Stimulated activated CD4-positive, alpha-beta T cell treated with anti-CD3 and anti-CD28 coated beads, Interleukin-1b, Interleukin-23, amount 100 ng/mL, for 48 hours (primary cell): ENCODE measurements at regions not wholly inside any gene's neighbourhood (a gene's known extent, or its start where the extent isn't known, plus 50 kb on each side); places are given as distances from the start of the nearest gene placed in this dataset.

Experiments
- DNase-seq: peaks from one replicate; pipeline ENCODE4 v3.0.0-alpha.2; 2020

- no peak for DNase-seq
Observed at GRCh38 chr18:76679945-76680344, 142.4 kb upstream of the ZNF236 start.

GRCh38 chr18:76679259-76679658, 143.1 kb upstream of the ZNF236 start:
- no peak for DNase-seq

- DNase-seq = no peak
Observed at GRCh38 chr18:76678248-76678647, 144.1 kb upstream of the ZNF236 start.

GRCh38 chr18:76674596-76674995, 147.8 kb upstream of the ZNF236 start:
- no peak for DNase-seq

- DNase-seq = no peak
Observed at GRCh38 chr18:76673281-76674185, 148.8 kb upstream of the ZNF236 start.

- no peak for DNase-seq
Observed at GRCh38 chr18:76672627-76673026, 149.7 kb upstream of the ZNF236 start.

GRCh38 chr18:76670564-76671288, 151.6 kb upstream of the ZNF236 start:
- DNase-seq = no peak

- no peak for DNase-seq
Observed at GRCh38 chr18:76668546-76668945, 153.8 kb upstream of the ZNF236 start.

GRCh38 chr18:76668119-76668518, 154.2 kb upstream of the ZNF236 start:
- DNase-seq = no peak

- no peak for DNase-seq
Observed at GRCh38 chr18:76667603-76668002, 154.8 kb upstream of the ZNF236 start.

- no peak for DNase-seq
Observed at GRCh38 chr18:76662626-76663025, 159.7 kb upstream of the ZNF236 start.

GRCh38 chr18:76660571-76661192, 161.7 kb upstream of the ZNF236 start:
- DNase-seq = no peak

- peak; percentile 17 for DNase-seq
Observed at GRCh38 chr18:76658627-76659026, 163.6 kb upstream of the ZNF516 start.

- DNase-seq = no peak
Observed at GRCh38 chr18:76657911-76658470, 162.9 kb upstream of the ZNF516 start.

GRCh38 chr18:76656925-76657827, 162.1 kb upstream of the ZNF516 start:
- DNase-seq = no peak

GRCh38 chr18:76654577-76654976, 159.5 kb upstream of the ZNF516 start:
- DNase-seq = no peak

GRCh38 chr18:76647322-76647721, 152.3 kb upstream of the ZNF516 start:
- DNase-seq = no peak

- no peak for DNase-seq
Observed at GRCh38 chr18:76644580-76644979, 149.5 kb upstream of the ZNF516 start.

- DNase-seq = no peak
Observed at GRCh38 chr18:76643996-76644395, 149.0 kb upstream of the ZNF516 start.

- DNase-seq = no peak
Observed at GRCh38 chr18:76643199-76643598, 148.2 kb upstream of the ZNF516 start.

GRCh38 chr18:76640438-76640837, 145.4 kb upstream of the ZNF516 start:
- no peak for DNase-seq

- DNase-seq = no peak
Observed at GRCh38 chr18:76634564-76634963, 139.5 kb upstream of the ZNF516 start.
